ENCODE measurements at regions not wholly inside any gene's neighbourhood (a gene's known extent, or its start where the extent isn't known, plus 50 kb on each side); places are given as distances from the start of the nearest gene placed in this dataset.

DNA sequence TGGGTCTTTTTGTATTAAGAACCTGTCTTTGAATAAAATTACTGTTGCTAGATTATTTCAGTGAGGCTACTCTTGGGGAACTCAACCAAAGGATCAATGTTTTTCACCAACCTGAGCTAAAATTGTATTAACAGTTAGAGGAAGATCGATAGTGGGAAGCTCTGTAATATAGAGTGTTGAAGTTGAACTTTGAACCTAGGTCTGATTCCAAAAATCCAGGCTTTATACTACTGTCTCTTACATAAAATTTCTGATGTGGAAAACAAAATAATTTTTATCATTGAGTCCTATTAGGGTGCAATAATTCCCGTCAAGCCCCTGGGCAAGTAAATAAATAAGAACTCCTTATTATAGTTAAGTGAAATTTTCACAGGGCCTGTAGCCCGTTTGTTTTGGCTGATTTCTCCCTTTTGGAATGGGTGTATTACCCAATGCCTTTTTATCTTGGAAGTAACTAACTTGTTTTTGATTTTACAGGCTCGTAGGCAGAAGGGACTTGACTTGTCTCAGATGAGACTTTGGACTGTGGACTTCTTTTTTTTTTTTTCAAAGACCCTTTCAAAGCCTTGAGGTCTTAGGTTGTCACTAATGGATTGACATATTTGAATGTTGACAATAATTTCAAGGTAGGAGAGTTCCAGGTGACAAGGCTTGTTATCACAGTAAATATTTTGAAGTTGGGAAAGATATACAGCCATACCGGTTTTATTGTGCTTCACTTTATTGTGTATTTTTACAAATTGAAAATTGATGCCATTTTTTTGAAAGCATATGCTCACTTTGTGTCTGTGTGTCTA lies 276.1 kb downstream of the NFKBIZ start:
- no peak for DNase-seq (ENCODE audit: extremely low read depth, low read depth)
- TF ChIP-seq, protein P1, sequence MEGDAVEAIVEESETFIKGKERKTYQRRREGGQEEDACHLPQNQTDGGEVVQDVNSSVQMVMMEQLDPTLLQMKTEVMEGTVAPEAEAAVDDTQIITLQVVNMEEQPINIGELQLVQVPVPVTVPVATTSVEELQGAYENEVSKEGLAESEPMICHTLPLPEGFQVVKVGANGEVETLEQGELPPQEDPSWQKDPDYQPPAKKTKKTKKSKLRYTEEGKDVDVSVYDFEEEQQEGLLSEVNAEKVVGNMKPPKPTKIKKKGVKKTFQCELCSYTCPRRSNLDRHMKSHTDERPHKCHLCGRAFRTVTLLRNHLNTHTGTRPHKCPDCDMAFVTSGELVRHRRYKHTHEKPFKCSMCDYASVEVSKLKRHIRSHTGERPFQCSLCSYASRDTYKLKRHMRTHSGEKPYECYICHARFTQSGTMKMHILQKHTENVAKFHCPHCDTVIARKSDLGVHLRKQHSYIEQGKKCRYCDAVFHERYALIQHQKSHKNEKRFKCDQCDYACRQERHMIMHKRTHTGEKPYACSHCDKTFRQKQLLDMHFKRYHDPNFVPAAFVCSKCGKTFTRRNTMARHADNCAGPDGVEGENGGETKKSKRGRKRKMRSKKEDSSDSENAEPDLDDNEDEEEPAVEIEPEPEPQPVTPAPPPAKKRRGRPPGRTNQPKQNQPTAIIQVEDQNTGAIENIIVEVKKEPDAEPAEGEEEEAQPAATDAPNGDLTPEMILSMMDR (IDR thresholded peaks at IDR 0.05; ENCODE audit: low read depth, low read length, missing control alignments) = no peak
- no peak overlapping the region for H3K4me3 ChIP-seq (replicated peaks; ENCODE audit: low read depth, low read length)

DNA sequence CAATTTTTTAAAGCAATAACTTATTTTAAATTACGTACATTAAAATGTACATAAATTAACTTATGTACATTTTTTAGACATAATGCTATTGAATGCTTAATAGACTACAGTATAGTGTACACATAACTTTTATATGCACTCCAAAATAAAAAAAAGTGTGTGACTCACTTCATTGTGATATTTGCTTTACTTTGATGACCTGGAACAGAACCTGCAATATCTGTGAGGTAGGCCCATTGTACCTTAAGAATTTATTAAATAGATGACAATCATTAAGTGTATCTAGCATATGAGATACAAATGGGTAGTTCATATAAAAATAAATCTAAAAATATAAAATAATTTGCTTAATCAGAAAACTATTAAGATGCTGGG lies 276.7 kb downstream of the NFKBIZ start:
- no peak overlapping the region for H3K4me3 ChIP-seq (replicated peaks; ENCODE audit: low read depth, low read length)
- no peak for DNase-seq (ENCODE audit: extremely low read depth, low read depth)
- TF ChIP-seq, protein P1 (IDR thresholded peaks at IDR 0.05; ENCODE audit: low read depth, low read length, missing control alignments) = no peak

- no peak overlapping the region for H3K4me3 ChIP-seq (replicated peaks; ENCODE audit: low read depth, low read length)
- TF ChIP-seq, protein P1 (IDR thresholded peaks at IDR 0.05; ENCODE audit: low read depth, low read length, missing control alignments) = no peak
- DNase-seq (ENCODE audit: extremely low read depth, low read depth) = peak; percentile 29
Observed at GRCh38 chr3:102129760-102130608, 280.7 kb downstream of the NFKBIZ start.

GRCh38 chr3:102132370-102132769 lies 283.1 kb downstream of the NFKBIZ start:
- no peak overlapping the region for H3K4me3 ChIP-seq (replicated peaks; ENCODE audit: low read depth, low read length)
- no peak for DNase-seq (ENCODE audit: extremely low read depth, low read depth)
- TF ChIP-seq, protein P1 (IDR thresholded peaks at IDR 0.05; ENCODE audit: low read depth, low read length, missing control alignments) = no peak

- no peak overlapping the region for H3K4me3 ChIP-seq (replicated peaks; ENCODE audit: low read depth, low read length)
- TF ChIP-seq, protein P1 (IDR thresholded peaks at IDR 0.05; ENCODE audit: low read depth, low read length, missing control alignments) = no peak
- DNase-seq (ENCODE audit: extremely low read depth, low read depth) = no peak
Observed at GRCh38 chr3:102133376-102133775, 284.1 kb downstream of the NFKBIZ start.

GRCh38 chr3:102135316-102135715 lies 286.0 kb downstream of the NFKBIZ start:
- TF ChIP-seq, protein P1 (IDR thresholded peaks at IDR 0.05; ENCODE audit: low read depth, low read length, missing control alignments) = no peak
- no peak for DNase-seq (ENCODE audit: extremely low read depth, low read depth)
- H3K4me3 ChIP-seq (replicated peaks; ENCODE audit: low read depth, low read length) = no peak overlapping the region

Data from HFF-Myc (cell line).